H9 (cell line): ENCODE measurements at regions not wholly inside any gene's neighbourhood (a gene's known extent, or its start where the extent isn't known, plus 50 kb on each side); places are given as distances from the start of the nearest gene placed in this dataset.

ENCODE experiments used
- DNase-seq: peaks from one replicate; pipeline ENCODE4 v3.0.0-alpha.2; 2017
- H2AFZ ChIP-seq: one replicate; pipeline ENCODE4 v1.6.1; 2013; ENCODE audit warnings: mild to moderate bottlenecking, low read length, control low read depth, moderate library complexity
- H2AK5ac ChIP-seq: 2 replicates; pipeline ENCODE4 v1.6.1; 2013; ENCODE audit warnings: low read length, control low read depth, mixed read lengths; ENCODE audit not compliant: insufficient read length
- H2BK120ac ChIP-seq: one replicate; pipeline ENCODE4 v1.6.1; 2013; ENCODE audit warnings: low read depth, mild to moderate bottlenecking, low read length, control low read depth, inconsistent platforms; ENCODE audit not compliant: poor library complexity, severe bottlenecking
- H2BK12ac ChIP-seq: 2 replicates; pipeline ENCODE4 v1.6.1; 2013; ENCODE audit warnings: low read length, control low read depth, mixed read lengths, low read depth; ENCODE audit not compliant: insufficient read length
- H2BK15ac ChIP-seq: 2 replicates; pipeline ENCODE4 v1.6.1; 2013; ENCODE audit warnings: low read depth, low read length, control low read depth
- H2BK20ac ChIP-seq: one replicate; pipeline ENCODE4 v1.6.1; 2013; ENCODE audit warnings: low read depth, mild to moderate bottlenecking, low read length, control low read depth, inconsistent platforms; ENCODE audit not compliant: poor library complexity, severe bottlenecking
- H2BK5ac ChIP-seq: 2 replicates; pipeline ENCODE4 v1.6.1; 2013; ENCODE audit warnings: low read length, control low read depth, mixed read lengths; ENCODE audit not compliant: insufficient read length
- H3K14ac ChIP-seq: 2 replicates; pipeline ENCODE4 v1.6.1; 2013; ENCODE audit warnings: low read length, control low read depth; ENCODE audit not compliant: insufficient read depth
- H3K18ac ChIP-seq: 2 replicates; pipeline ENCODE4 v1.6.1; 2013; ENCODE audit warnings: low read depth, mild to moderate bottlenecking, mixed read lengths, low read length, control low read depth; ENCODE audit not compliant: insufficient read length
- H3K23ac ChIP-seq: 2 replicates; pipeline ENCODE4 v1.6.1; 2013; ENCODE audit warnings: low read length, control low read depth, mixed read lengths, low read depth; ENCODE audit not compliant: insufficient read length
- H3K23me2 ChIP-seq: 2 replicates; pipeline ENCODE4 v1.6.1; 2013; ENCODE audit warnings: low read depth, mild to moderate bottlenecking, mixed read lengths, low read length, control low read depth; ENCODE audit not compliant: insufficient read length, poor library complexity, severe bottlenecking
- H3K27ac ChIP-seq: 2 replicates; pipeline ENCODE4 v1.5.1; 2013; ENCODE audit warnings: low read length, control low read depth, mixed read lengths, low read depth; ENCODE audit not compliant: insufficient read length
- H3K27me3 ChIP-seq: 2 replicates; pipeline ENCODE4 v1.6.1; 2013; ENCODE audit warnings: low read length, control low read depth, inconsistent platforms; ENCODE audit not compliant: insufficient read depth
- H3K4ac ChIP-seq: 2 replicates; pipeline ENCODE4 v1.6.1; 2013; ENCODE audit warnings: low read depth, mild to moderate bottlenecking, control low read depth, inconsistent platforms, low read length, moderate library complexity
- H3K4me1 ChIP-seq: 2 replicates; pipeline ENCODE4 v1.6.1; 2013; ENCODE audit warnings: low read length, control low read depth, inconsistent platforms; ENCODE audit not compliant: insufficient read depth
- H3K4me2 ChIP-seq: 2 replicates; pipeline ENCODE4 v1.6.1; 2013; ENCODE audit warnings: low read length, control low read depth, mixed read lengths; ENCODE audit not compliant: insufficient read length, insufficient read depth
- H3K56ac ChIP-seq: 2 replicates; pipeline ENCODE4 v1.6.1; 2013; ENCODE audit warnings: low read depth, mild to moderate bottlenecking, mixed read lengths, low read length, control low read depth; ENCODE audit not compliant: insufficient read length
- H3K79me1 ChIP-seq: 2 replicates; pipeline ENCODE4 v1.6.1; 2013; ENCODE audit warnings: low read depth, mild to moderate bottlenecking, moderate library complexity, low read length, control low read depth, inconsistent platforms; ENCODE audit not compliant: insufficient read depth, poor library complexity, severe bottlenecking
- H3K79me2 ChIP-seq: 2 replicates; pipeline ENCODE4 v1.6.1; 2013; ENCODE audit warnings: low read length, control low read depth, inconsistent platforms; ENCODE audit not compliant: insufficient read depth
- H3K9ac ChIP-seq: 2 replicates; pipeline ENCODE4 v1.6.1; 2013; ENCODE audit warnings: low read length, control low read depth, mixed read lengths; ENCODE audit not compliant: insufficient read length; ENCODE audit errors: extremely low read depth
- H3K9me3 ChIP-seq: one replicate; pipeline ENCODE4 v1.6.1; 2013; ENCODE audit warnings: low read depth, low read length, inconsistent platforms; ENCODE audit not compliant: control insufficient read depth
- H3T11ph ChIP-seq: one replicate; pipeline ENCODE4 v1.6.1; 2013; ENCODE audit warnings: mild to moderate bottlenecking, low read length, control low read depth, inconsistent platforms
- H4K20me1 ChIP-seq: one replicate; pipeline ENCODE4 v1.6.1; 2013; ENCODE audit not compliant: control insufficient read depth, insufficient read length, insufficient read depth
- H4K5ac ChIP-seq: 2 replicates; pipeline ENCODE4 v1.6.1; 2013; ENCODE audit warnings: low read depth, mild to moderate bottlenecking, mixed read lengths, low read length, control low read depth; ENCODE audit not compliant: insufficient read length
- H4K8ac ChIP-seq: replicated peaks from 2 replicates; pipeline ENCODE4 v1.6.1; 2013; ENCODE audit warnings: low read length, control low read depth, mixed read lengths, low read depth; ENCODE audit not compliant: insufficient read length
- H4K91ac ChIP-seq: 2 replicates; pipeline ENCODE4 v1.6.1; 2013; ENCODE audit warnings: low read depth, mild to moderate bottlenecking, moderate library complexity, mixed read lengths, low read length, control low read depth; ENCODE audit not compliant: insufficient read length
- H3K27ac Mint-ChIP-seq, 3 experiments: 2 replicates in 2 of 3; 3 replicates in 1 of 3; pipeline ENCODE4 v1.8.0; 2020 to 2021; ENCODE audit warnings: mixed read lengths in 3 of 3, mild to moderate bottlenecking in 1 of 3, moderate library complexity in 1 of 3
- H3K27me3 Mint-ChIP-seq: 2 replicates; pipeline ENCODE4 v1.8.0; 2021; ENCODE audit warnings: low read depth, mild to moderate bottlenecking, moderate library complexity, mixed read lengths
- H3K36me3 Mint-ChIP-seq, 3 experiments: 2 replicates in 2 of 3; 3 replicates in 1 of 3; pipeline ENCODE4 v1.8.0; 2020 to 2021; ENCODE audit warnings: low read depth in 3 of 3, mixed read lengths in 3 of 3; ENCODE audit not compliant: insufficient read depth in 1 of 3
- H3K4me1 Mint-ChIP-seq, 2 experiments: 2 replicates each; pipeline ENCODE4 v1.8.0; 2020; ENCODE audit warnings: mixed read lengths in 2 of 2
- H3K4me3 Mint-ChIP-seq, 2 experiments: 2 replicates in 1 of 2; 3 replicates in 1 of 2; pipeline ENCODE4 v1.8.0; 2020 to 2021; ENCODE audit warnings: mild to moderate bottlenecking in 2 of 2, mixed read lengths in 2 of 2, moderate library complexity in 1 of 2
- H3K9me3 Mint-ChIP-seq, 2 experiments: 2 replicates in 1 of 2; 3 replicates in 1 of 2; pipeline ENCODE4 v1.8.0; 2020; ENCODE audit warnings: mild to moderate bottlenecking in 2 of 2, mixed read lengths in 2 of 2, moderate library complexity in 1 of 2
- CTCF ChIP-seq: fragments of 200-600 bp; sonication (generic); conservative IDR thresholded peaks from 3 replicates; pipeline ENCODE4 v1.8.0; 2021; ENCODE audit warnings: antibody characterized with exemption, mild to moderate bottlenecking
- WGBS: extraction: QIAGEN DNeasy Blood & Tissue Kit; methylation state at CpG from one replicate; pipeline ENCODE4 v1.1.7; 2013; ENCODE audit warnings: missing lambda C conversion rate, low lambda C conversion rate, mixed read lengths; ENCODE audit not compliant: insufficient read length; ENCODE audit errors: extremely low coverage; 5-methylcytosine and 5-hydroxymethylcytosine counted together

GRCh38 chr1:83103341-83103740, 895.6 kb downstream of the TTLL7 start:
- no peaks in the 10 kb centered on the region for H4K20me1 ChIP-seq
- no peak overlapping the region for H3K27ac ChIP-seq
- H3K14ac ChIP-seq: no peak overlapping the region
- no peak overlapping the region for H3K9ac ChIP-seq
- H3K79me2 ChIP-seq: no peaks in the 10 kb centered on the region
- Mint-ChIP-seq H3K4me1 (peaks cover 10 to 12% of the 10 kb centered on the region in 2 experiments), H3K27ac (no peak overlapping the region; a peak in 1 of 7 replicates), H3K27me3 (no peaks in the 10 kb centered on the region), H3K9me3 (no peaks in the 10 kb centered on the region), H3K4me3 (no peak overlapping the region), H3K36me3 (no peaks in the 10 kb centered on the region)
- no peaks in the 10 kb centered on the region for H3K23me2 ChIP-seq
- no CpG with 5 or more reads among the region's 2 CpGs for WGBS
- no peak overlapping the region for H3K18ac ChIP-seq
- no peak overlapping the region for H4K5ac ChIP-seq
- no peak overlapping the region for H3K4me2 ChIP-seq
- no peak overlapping the region for H3K23ac ChIP-seq
- H3K4me1 ChIP-seq: no peaks in the 10 kb centered on the region
- no peak overlapping the region for H2BK15ac ChIP-seq
- no peak overlapping the region for H2BK5ac ChIP-seq
- no peak for TF ChIP-seq CTCF
- no peak overlapping the region for H2AK5ac ChIP-seq
- H3K79me1 ChIP-seq: no peaks in the 10 kb centered on the region
- H3K27me3 ChIP-seq: no peaks in the 10 kb centered on the region
- H3K9me3 ChIP-seq: no peaks in the 10 kb centered on the region
- no peak overlapping the region for H2BK12ac ChIP-seq
- H4K91ac ChIP-seq: no peak overlapping the region
- H2AFZ ChIP-seq: no peak overlapping the region
- H3T11ph ChIP-seq: no peak overlapping the region
- no peak overlapping the region for H3K4ac ChIP-seq
- H2BK120ac ChIP-seq: no peak overlapping the region
- no peak overlapping the region for H2BK20ac ChIP-seq
- no peak for DNase-seq
- H4K8ac ChIP-seq: no peak overlapping the region
- H3K56ac ChIP-seq: no peak overlapping the region
